Bronchial epithelial cell (primary cell): ENCODE measurements at regions not wholly inside any gene's neighbourhood (a gene's known extent, or its start where the extent isn't known, plus 50 kb on each side); places are given as distances from the start of the nearest gene placed in this dataset.

Source experiments
- DNase-seq: peaks from one replicate; pipeline ENCODE4 v3.0.0-alpha.2; 2010; ENCODE audit warnings: low read depth
- FAIRE-seq: peaks from 2 replicates; lab custom pipeline; 2011; peaks lifted over from hg19 to GRCh38; lab: Jason Lieb, UNC
- H3K27me3 ChIP-seq: 2 replicates; pipeline ENCODE4 v1.5.1; 2011; ENCODE audit warnings: low read length; ENCODE audit not compliant: control insufficient read depth, insufficient read depth
- H3K36me3 ChIP-seq: 2 replicates; pipeline ENCODE4 v1.5.1; 2011; ENCODE audit warnings: low read length; ENCODE audit not compliant: control insufficient read depth, insufficient read depth
- H3K4me3 ChIP-seq: 2 replicates; pipeline ENCODE4 v1.5.1; 2011; ENCODE audit warnings: mild to moderate bottlenecking, low read depth, low read length, control low read depth
- TF ChIP-seq, protein P1 (sequence below): IDR thresholded peaks from 2 replicates; pipeline ENCODE4 v1.5.1; 2011; ENCODE audit warnings: mild to moderate bottlenecking, moderate library complexity, low read length, control low read depth, inconsistent platforms; ENCODE audit not compliant: insufficient read depth, severe bottlenecking

DNA sequence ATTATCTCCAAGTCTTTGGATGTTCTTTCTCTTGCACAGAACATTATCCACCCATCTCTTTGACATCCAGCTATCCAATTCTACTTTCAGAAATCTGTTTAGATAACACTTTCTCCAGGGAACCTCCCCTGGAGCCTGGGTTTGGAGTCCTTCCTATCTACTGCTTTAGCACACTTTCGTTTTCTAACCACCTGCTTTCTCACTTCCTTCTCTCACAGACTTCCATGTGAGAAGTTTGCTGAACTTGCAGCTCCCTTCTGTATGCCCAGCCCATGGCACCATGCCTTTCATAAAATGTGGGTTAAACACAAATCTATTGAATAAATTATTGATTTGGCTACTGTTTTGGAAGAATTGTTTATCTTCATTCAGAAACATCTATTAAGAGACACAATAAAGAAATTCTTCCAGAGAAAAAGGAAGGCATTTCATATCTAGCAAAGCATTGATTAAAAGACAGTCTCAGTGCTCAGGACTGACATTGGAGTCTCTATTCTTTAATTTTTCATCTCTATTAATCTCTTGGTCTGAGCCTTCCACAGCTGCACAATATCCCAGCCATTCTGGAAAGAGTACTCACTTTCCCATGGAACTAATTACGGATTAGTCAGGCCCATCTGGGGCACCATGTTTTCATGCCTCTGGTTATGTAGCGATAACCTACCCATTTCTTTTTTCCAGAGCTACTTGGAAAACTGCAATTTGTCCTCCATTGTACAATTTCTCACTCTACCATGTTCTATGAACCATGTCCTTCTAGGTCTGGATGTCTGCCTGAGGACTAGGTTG, 1077.3 kb downstream of the SORCS3 start:
- TF ChIP-seq, protein P1, sequence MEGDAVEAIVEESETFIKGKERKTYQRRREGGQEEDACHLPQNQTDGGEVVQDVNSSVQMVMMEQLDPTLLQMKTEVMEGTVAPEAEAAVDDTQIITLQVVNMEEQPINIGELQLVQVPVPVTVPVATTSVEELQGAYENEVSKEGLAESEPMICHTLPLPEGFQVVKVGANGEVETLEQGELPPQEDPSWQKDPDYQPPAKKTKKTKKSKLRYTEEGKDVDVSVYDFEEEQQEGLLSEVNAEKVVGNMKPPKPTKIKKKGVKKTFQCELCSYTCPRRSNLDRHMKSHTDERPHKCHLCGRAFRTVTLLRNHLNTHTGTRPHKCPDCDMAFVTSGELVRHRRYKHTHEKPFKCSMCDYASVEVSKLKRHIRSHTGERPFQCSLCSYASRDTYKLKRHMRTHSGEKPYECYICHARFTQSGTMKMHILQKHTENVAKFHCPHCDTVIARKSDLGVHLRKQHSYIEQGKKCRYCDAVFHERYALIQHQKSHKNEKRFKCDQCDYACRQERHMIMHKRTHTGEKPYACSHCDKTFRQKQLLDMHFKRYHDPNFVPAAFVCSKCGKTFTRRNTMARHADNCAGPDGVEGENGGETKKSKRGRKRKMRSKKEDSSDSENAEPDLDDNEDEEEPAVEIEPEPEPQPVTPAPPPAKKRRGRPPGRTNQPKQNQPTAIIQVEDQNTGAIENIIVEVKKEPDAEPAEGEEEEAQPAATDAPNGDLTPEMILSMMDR: no peak
- DNase-seq (no peak), FAIRE-seq (no peak)
- Histone ChIP-seq H3K36me3 (no peaks in the 10 kb centered on the region), H3K27me3 (no peaks in the 10 kb centered on the region), H3K4me3 (no peak overlapping the region)

DNA sequence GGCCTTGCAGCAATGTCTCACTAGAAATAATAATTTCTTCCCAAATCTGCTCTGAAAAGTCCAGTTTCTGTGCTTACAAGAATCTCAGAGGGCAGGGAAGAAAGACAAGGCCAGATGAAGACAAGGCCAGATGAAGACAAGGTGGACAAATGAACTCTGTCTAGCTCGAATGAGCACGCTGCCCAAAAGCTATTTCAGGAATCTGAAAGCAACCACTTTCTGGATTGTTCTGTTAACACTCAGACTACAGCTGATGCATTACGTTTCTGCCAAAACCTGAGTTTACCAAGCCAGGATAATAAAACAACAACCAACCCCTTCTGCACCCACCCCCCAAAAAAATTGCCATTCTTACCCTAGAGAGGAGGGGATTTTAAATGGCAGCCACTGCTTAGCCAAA, 1073.6 kb downstream of the SORCS3 start:
- Histone ChIP-seq H3K4me3 (no peak overlapping the region), H3K27me3 (no peaks in the 10 kb centered on the region), H3K36me3 (no peaks in the 10 kb centered on the region)
- DNase-seq (no peak), FAIRE-seq (no peak)
- TF ChIP-seq, protein P1: no peak

DNA sequence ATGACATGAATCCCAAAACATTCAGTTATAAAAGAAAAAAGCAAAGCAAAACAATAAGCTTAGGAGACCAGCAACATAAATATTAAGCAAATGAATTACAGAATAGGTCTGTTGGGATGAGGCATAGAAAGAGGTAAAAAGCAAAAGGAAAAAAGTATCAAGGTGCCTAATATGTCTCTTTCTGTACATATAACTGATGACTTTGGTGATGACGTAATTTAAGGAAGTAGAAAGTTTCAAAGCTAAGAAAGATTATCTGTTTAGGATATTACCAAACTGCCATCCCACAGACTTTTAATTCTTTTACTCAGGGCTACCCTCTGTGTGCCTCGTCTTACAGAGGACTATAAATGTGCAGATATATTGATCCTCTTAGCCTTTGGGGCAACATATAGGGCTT, 1066.5 kb downstream of the SORCS3 start:
- H3K36me3 ChIP-seq: no peaks in the 10 kb centered on the region
- no peak for FAIRE-seq

DNA sequence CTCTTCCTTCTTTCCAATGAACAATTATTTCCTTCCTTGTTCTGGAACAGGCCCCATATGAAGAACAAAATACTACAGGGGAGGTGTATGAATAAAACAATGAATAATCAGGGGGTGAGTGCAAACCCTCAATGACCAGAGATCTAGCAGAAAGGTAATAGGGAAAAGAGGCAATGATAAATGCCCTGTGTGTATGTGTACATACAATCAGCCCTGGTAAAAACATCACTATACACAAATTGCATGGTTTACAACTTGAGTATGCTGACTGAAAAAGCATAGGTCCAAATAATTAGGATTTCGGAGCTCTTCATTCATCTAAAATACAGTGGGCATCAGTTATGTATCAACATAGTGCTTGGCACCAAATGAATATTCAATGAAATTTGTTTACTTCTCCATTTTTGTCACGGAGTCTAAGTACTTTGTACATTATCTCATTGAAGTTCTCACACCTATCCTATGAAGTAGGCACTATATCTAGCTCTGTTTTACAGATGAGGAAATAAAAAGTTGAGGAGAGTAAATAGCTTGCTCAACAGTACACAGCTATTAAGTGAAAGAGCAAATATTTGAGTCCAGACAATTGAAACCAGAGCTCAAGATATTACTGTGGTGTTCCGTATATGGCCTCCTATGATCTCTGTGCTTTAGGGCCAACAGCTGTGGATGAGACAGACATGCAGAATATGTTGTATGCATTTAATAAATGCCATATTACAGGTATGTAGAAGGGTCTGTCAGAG, 1065.4 kb downstream of the SORCS3 start:
- DNase-seq: no peak
- no peak for FAIRE-seq
- H3K4me3 ChIP-seq: no peak overlapping the region

More for the DNA sequence above, 1066.5 kb downstream of the SORCS3 start:
- Histone ChIP-seq H3K27me3 (no peaks in the 10 kb centered on the region), H3K4me3 (no peak overlapping the region)
- TF ChIP-seq, protein P1: no peak
- no peak for DNase-seq

DNA sequence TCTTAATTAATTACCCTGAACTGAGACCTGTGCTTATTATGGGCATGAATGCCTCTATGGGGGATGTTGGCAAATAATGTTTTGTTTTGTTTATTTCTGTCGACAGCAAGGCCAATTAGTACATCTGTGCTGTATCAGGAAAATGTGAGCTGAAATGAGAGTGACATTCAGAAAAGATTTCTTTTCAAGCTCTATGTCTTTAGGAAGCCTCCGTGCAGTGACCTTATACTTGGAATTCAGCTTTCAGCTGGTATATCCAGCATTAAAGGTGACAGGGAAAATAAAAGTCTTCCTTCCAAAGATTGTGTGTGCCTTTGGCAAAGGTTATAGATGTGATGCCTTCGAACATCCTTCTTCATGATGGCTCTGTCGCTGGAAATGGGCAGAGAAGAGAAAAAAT, 1061.1 kb downstream of the SORCS3 start:
- FAIRE-seq (no peak), DNase-seq (no peak)
- Histone ChIP-seq H3K27me3 (no peaks in the 10 kb centered on the region), H3K4me3 (no peak overlapping the region), H3K36me3 (no peaks in the 10 kb centered on the region)
- TF ChIP-seq, protein P1: no peak

More for the DNA sequence above, 1065.4 kb downstream of the SORCS3 start:
- TF ChIP-seq, protein P1: no peak
- Histone ChIP-seq H3K36me3 (no peaks in the 10 kb centered on the region), H3K27me3 (no peaks in the 10 kb centered on the region)
